ENCODE measurements at regions not wholly inside any gene's neighbourhood (a gene's known extent, or its start where the extent isn't known, plus 50 kb on each side); places are given as distances from the start of the nearest gene placed in this dataset.

GRCh38 chr6:51360287-51360686 is 541.6 kb downstream of the TFAP2B start:
- Histone ChIP-seq H3K36me3 (replicated peaks; ENCODE audit: insufficient read depth, low read length) (no peaks in the 10 kb centered on the region), H3K9me3 (replicated peaks; ENCODE audit: insufficient read depth, low read length) (no peaks in the 10 kb centered on the region), H3K9ac (ENCODE audit: low read length) (no peak overlapping the region), H3K27me3 (replicated peaks; ENCODE audit: insufficient read depth, low read length) (no peaks in the 10 kb centered on the region), H3K9me2 (replicated peaks; ENCODE audit: insufficient read depth, low read length) (no peaks in the 10 kb centered on the region), H3K4me3 (ENCODE audit: low read length) (no peak overlapping the region), H3K27ac (ENCODE audit: low read length) (no peak overlapping the region), H4K20me1 (ENCODE audit: insufficient read depth, low read length) (no peaks in the 10 kb centered on the region), H2AFZ (ENCODE audit: low read length) (no peak overlapping the region), H3K4me2 (ENCODE audit: low read depth, low read length) (no peak overlapping the region), H3K79me2 (ENCODE audit: low read length) (no peaks in the 10 kb centered on the region), H3F3A (ENCODE audit: insufficient read depth, low read length) (no peaks in the 10 kb centered on the region), H3K4me1 (ENCODE audit: low read length) (no peaks in the 10 kb centered on the region)
- no peak for TF ChIP-seq EZH2 (optimal IDR thresholded peaks at IDR 0.05; ENCODE audit: low read depth, low read length)
- TF ChIP-seq EZH2phosphoT487 (IDR thresholded peaks at IDR 0.05; ENCODE audit: low read length), result no peak
- no peak for TF ChIP-seq CTCF (IDR thresholded peaks at IDR 0.05; ENCODE audit: low read length)
- DNase-seq, result no peak

- Histone ChIP-seq H3K79me2 (ENCODE audit: low read length) (no peaks in the 10 kb centered on the region), H4K20me1 (ENCODE audit: insufficient read depth, low read length) (no peaks in the 10 kb centered on the region), H3K36me3 (replicated peaks; ENCODE audit: insufficient read depth, low read length) (no peaks in the 10 kb centered on the region), H3K9me3 (replicated peaks; ENCODE audit: insufficient read depth, low read length) (no peaks in the 10 kb centered on the region), H3K27ac (ENCODE audit: low read length) (no peak overlapping the region), H3F3A (ENCODE audit: insufficient read depth, low read length) (no peaks in the 10 kb centered on the region), H2AFZ (ENCODE audit: low read length) (no peak overlapping the region), H3K9ac (ENCODE audit: low read length) (no peak overlapping the region), H3K4me2 (ENCODE audit: low read depth, low read length) (no peak overlapping the region), H3K4me1 (ENCODE audit: low read length) (no peaks in the 10 kb centered on the region), H3K9me2 (replicated peaks; ENCODE audit: insufficient read depth, low read length) (no peaks in the 10 kb centered on the region), H3K4me3 (ENCODE audit: low read length) (no peak overlapping the region), H3K27me3 (replicated peaks; ENCODE audit: insufficient read depth, low read length) (no peaks in the 10 kb centered on the region)
- no peak for TF ChIP-seq EZH2 (optimal IDR thresholded peaks at IDR 0.05; ENCODE audit: low read depth, low read length)
- TF ChIP-seq EZH2phosphoT487 (IDR thresholded peaks at IDR 0.05; ENCODE audit: low read length), result no peak
- TF ChIP-seq CTCF (IDR thresholded peaks at IDR 0.05; ENCODE audit: low read length), result no peak
- no peak for DNase-seq
Observed at GRCh38 chr6:51365566-51365965, 546.9 kb downstream of the TFAP2B start.

- H3K9ac ChIP-seq (ENCODE audit: low read length), result no peak overlapping the region
- H3K4me2 ChIP-seq (ENCODE audit: low read depth, low read length), result no peak overlapping the region
- no peak for DNase-seq
- TF ChIP-seq EZH2 (optimal IDR thresholded peaks at IDR 0.05; ENCODE audit: low read depth, low read length) (no peak), EZH2phosphoT487 (IDR thresholded peaks at IDR 0.05; ENCODE audit: low read length) (no peak), CTCF (IDR thresholded peaks at IDR 0.05; ENCODE audit: low read length) (no peak)
- H3K4me3 ChIP-seq (ENCODE audit: low read length), result no peak overlapping the region
- no peak overlapping the region for H3K27ac ChIP-seq (ENCODE audit: low read length)
- no peaks in the 10 kb centered on the region for H3K79me2 ChIP-seq (ENCODE audit: low read length)
- no peaks in the 10 kb centered on the region for H3K4me1 ChIP-seq (ENCODE audit: low read length)
- no peaks in the 10 kb centered on the region for H3K9me2 ChIP-seq (replicated peaks; ENCODE audit: insufficient read depth, low read length)
- no peaks in the 10 kb centered on the region for H3F3A ChIP-seq (ENCODE audit: insufficient read depth, low read length)
- no peaks in the 10 kb centered on the region for H4K20me1 ChIP-seq (ENCODE audit: insufficient read depth, low read length)
- H3K27me3 ChIP-seq (replicated peaks; ENCODE audit: insufficient read depth, low read length), result no peaks in the 10 kb centered on the region
- H3K36me3 ChIP-seq (replicated peaks; ENCODE audit: insufficient read depth, low read length), result no peaks in the 10 kb centered on the region
- no peaks in the 10 kb centered on the region for H3K9me3 ChIP-seq (replicated peaks; ENCODE audit: insufficient read depth, low read length)
- no peak overlapping the region for H2AFZ ChIP-seq (ENCODE audit: low read length)
Observed at GRCh38 chr6:51369485-51369884, 550.8 kb downstream of the TFAP2B start.
